ENCODE measurements at regions not wholly inside any gene's neighbourhood (a gene's known extent, or its start where the extent isn't known, plus 50 kb on each side); places are given as distances from the start of the nearest gene placed in this dataset.

DNA sequence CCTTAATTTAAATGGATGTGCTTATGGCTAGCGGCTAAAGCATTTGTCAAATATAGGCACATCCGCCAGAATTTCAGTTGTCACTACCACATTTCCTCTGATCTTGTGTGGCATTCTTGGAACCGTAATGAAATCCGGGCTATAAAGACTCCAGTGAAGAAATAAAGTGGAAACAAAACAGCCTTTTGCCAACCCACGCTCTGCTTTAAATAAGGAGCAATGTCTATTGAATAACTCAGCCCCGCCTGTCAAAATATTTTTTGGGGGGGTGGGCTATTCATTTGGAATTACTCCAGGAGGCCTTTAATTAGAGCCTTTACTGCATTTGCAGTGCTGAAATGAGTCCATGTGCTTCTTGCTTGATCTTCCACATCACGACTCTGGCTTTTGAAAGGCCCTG, 179.6 kb upstream of the RPH3A start:
- Histone ChIP-seq H3K4me3 (ENCODE audit: low read length) (no peak overlapping the region), H3K27me3 (ENCODE audit: low read depth, low read length) (peaks cover 4% of the 10 kb centered on the region), H2AFZ (ENCODE audit: low read depth, low read length) (no peak overlapping the region), H3K9ac (ENCODE audit: low read length) (no peak overlapping the region), H3K27ac (ENCODE audit: low read length) (no peak overlapping the region), H3K36me3 (replicated peaks; ENCODE audit: low read depth, low read length) (no peaks in the 10 kb centered on the region), H3K79me2 (ENCODE audit: low read length) (no peaks in the 10 kb centered on the region), H3K4me2 (ENCODE audit: low read length) (no peak overlapping the region), H3K4me1 (ENCODE audit: low read length) (no peaks in the 10 kb centered on the region), H3K9me3 (ENCODE audit: insufficient read depth, low read length) (no peaks in the 10 kb centered on the region), H4K20me1 (ENCODE audit: insufficient read depth, low read length) (no peaks in the 10 kb centered on the region)
- no peak for TF ChIP-seq EZH2phosphoT487 (IDR thresholded peaks at IDR 0.05; ENCODE audit: low read depth)
- TF ChIP-seq, protein P1, sequence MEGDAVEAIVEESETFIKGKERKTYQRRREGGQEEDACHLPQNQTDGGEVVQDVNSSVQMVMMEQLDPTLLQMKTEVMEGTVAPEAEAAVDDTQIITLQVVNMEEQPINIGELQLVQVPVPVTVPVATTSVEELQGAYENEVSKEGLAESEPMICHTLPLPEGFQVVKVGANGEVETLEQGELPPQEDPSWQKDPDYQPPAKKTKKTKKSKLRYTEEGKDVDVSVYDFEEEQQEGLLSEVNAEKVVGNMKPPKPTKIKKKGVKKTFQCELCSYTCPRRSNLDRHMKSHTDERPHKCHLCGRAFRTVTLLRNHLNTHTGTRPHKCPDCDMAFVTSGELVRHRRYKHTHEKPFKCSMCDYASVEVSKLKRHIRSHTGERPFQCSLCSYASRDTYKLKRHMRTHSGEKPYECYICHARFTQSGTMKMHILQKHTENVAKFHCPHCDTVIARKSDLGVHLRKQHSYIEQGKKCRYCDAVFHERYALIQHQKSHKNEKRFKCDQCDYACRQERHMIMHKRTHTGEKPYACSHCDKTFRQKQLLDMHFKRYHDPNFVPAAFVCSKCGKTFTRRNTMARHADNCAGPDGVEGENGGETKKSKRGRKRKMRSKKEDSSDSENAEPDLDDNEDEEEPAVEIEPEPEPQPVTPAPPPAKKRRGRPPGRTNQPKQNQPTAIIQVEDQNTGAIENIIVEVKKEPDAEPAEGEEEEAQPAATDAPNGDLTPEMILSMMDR (IDR thresholded peaks at IDR 0.05; ENCODE audit: low read depth, low read length) = no peak

DNA sequence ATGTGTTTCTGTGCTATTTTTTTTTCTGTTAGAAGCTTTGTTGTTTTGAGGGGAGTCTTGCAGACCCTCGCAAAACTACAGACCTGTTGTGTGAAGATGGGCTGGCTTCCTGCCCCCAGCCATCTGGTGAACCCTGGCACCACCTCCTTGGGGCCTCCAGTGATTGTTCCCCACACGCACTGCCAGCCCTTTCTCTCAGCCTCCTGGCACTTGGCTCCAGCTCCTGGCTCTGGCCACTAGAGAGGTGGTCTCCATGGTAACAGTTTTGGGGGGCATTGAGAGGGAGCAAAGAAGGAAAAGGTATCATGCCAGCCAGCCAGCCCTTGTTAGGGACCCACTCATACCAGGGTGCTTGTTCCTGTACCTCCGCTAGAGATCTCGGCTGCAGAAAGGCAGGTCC, 176.4 kb upstream of the RPH3A start:
- H3K4me3 ChIP-seq (ENCODE audit: low read length) = no peak overlapping the region
- H3K36me3 ChIP-seq (replicated peaks; ENCODE audit: low read depth, low read length) = no peaks in the 10 kb centered on the region
- H2AFZ ChIP-seq (ENCODE audit: low read depth, low read length) = no peak overlapping the region
- H3K27me3 ChIP-seq (ENCODE audit: low read depth, low read length) = peaks cover 12% of the 10 kb centered on the region
- no peaks in the 10 kb centered on the region for H4K20me1 ChIP-seq (ENCODE audit: insufficient read depth, low read length)
- H3K9ac ChIP-seq (ENCODE audit: low read length) = no peak overlapping the region
- no peak for TF ChIP-seq EZH2phosphoT487 (IDR thresholded peaks at IDR 0.05; ENCODE audit: low read depth)
- TF ChIP-seq, protein P1 (IDR thresholded peaks at IDR 0.05; ENCODE audit: low read depth, low read length) = no peak
- no peaks in the 10 kb centered on the region for H3K4me1 ChIP-seq (ENCODE audit: low read length)
- no peak overlapping the region for H3K27ac ChIP-seq (ENCODE audit: low read length)
- H3K4me2 ChIP-seq (ENCODE audit: low read length) = no peak overlapping the region
- no peaks in the 10 kb centered on the region for H3K9me3 ChIP-seq (ENCODE audit: insufficient read depth, low read length)
- no peaks in the 10 kb centered on the region for H3K79me2 ChIP-seq (ENCODE audit: low read length)

DNA sequence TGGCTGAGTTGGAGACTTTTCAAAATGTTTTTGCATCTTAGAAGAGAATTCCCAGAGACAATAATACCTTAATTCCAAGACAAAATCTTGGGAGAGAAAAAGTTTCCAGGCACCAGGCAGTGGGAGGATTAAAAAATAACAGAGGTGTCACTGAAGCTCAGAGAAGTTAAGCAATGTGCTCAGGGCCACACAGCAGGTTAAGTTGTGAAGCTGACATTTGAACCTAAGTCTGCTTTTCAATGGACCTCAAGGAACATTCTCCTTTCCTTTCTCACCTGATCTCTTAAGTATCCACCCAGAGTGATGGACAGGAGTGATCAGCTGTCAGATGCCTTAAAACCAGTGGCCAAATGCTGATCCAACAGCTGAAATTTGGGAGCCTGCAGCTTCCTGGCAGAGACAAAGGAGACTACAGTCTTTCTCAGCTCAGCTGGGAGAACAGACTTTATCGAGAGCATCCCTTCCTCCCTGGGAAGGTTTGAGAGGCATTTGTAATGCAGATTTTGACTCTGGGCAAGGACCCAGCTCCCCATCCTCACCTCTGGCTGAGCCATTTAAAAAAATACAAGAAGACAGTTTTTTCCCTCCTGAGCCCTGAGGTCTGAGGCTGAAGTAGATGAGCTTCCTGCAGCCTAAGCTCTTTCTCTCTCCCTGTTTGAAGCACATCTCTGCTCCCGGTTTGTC, 174.9 kb upstream of the RPH3A start:
- Histone ChIP-seq H3K79me2 (ENCODE audit: low read length) (no peaks in the 10 kb centered on the region), H2AFZ (ENCODE audit: low read depth, low read length) (no peak overlapping the region), H4K20me1 (ENCODE audit: insufficient read depth, low read length) (no peaks in the 10 kb centered on the region), H3K27ac (ENCODE audit: low read length) (no peak overlapping the region), H3K4me2 (ENCODE audit: low read length) (no peak overlapping the region), H3K4me3 (ENCODE audit: low read length) (no peak overlapping the region), H3K9me3 (ENCODE audit: insufficient read depth, low read length) (no peaks in the 10 kb centered on the region), H3K36me3 (replicated peaks; ENCODE audit: low read depth, low read length) (no peaks in the 10 kb centered on the region), H3K4me1 (ENCODE audit: low read length) (no peaks in the 10 kb centered on the region), H3K9ac (ENCODE audit: low read length) (no peak overlapping the region), H3K27me3 (ENCODE audit: low read depth, low read length) (peaks cover 12% of the 10 kb centered on the region)
- TF ChIP-seq EZH2phosphoT487 (IDR thresholded peaks at IDR 0.05; ENCODE audit: low read depth) = no peak
- TF ChIP-seq, protein P1 (IDR thresholded peaks at IDR 0.05; ENCODE audit: low read depth, low read length) = no peak

DNA sequence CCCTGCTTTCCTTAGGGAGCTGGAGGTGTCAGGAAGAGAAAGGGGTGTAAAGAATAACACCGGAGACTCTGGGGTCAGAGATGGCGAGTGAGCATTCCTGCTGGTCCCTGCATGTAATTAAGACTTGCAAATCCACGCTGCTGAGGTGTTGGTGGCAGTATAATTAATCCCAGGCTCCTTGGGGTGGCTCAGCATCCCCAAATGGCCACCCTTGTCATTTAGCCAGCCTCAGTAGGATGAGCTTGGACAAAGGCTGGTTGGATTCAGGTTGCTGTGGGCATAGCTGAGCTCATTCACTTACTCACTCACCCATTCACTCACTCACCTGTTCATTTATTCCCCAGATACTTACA, 174.4 kb upstream of the RPH3A start:
- no peaks in the 10 kb centered on the region for H4K20me1 ChIP-seq (ENCODE audit: insufficient read depth, low read length)
- H3K9me3 ChIP-seq (ENCODE audit: insufficient read depth, low read length) = no peaks in the 10 kb centered on the region
- H3K27ac ChIP-seq (ENCODE audit: low read length) = no peak overlapping the region
- H3K27me3 ChIP-seq (ENCODE audit: low read depth, low read length) = peaks cover 12% of the 10 kb centered on the region
- H3K4me3 ChIP-seq (ENCODE audit: low read length) = no peak overlapping the region
- TF ChIP-seq, protein P1 (IDR thresholded peaks at IDR 0.05; ENCODE audit: low read depth, low read length) = no peak
- TF ChIP-seq EZH2phosphoT487 (IDR thresholded peaks at IDR 0.05; ENCODE audit: low read depth) = no peak
- H3K36me3 ChIP-seq (replicated peaks; ENCODE audit: low read depth, low read length) = no peaks in the 10 kb centered on the region
- H3K4me1 ChIP-seq (ENCODE audit: low read length) = no peaks in the 10 kb centered on the region
- H2AFZ ChIP-seq (ENCODE audit: low read depth, low read length) = no peak overlapping the region
- H3K9ac ChIP-seq (ENCODE audit: low read length) = no peak overlapping the region
- H3K79me2 ChIP-seq (ENCODE audit: low read length) = no peaks in the 10 kb centered on the region
- no peak overlapping the region for H3K4me2 ChIP-seq (ENCODE audit: low read length)
